ENCODE measurements at regions not wholly inside any gene's neighbourhood (a gene's known extent, or its start where the extent isn't known, plus 50 kb on each side); places are given as distances from the start of the nearest gene placed in this dataset.

DNA sequence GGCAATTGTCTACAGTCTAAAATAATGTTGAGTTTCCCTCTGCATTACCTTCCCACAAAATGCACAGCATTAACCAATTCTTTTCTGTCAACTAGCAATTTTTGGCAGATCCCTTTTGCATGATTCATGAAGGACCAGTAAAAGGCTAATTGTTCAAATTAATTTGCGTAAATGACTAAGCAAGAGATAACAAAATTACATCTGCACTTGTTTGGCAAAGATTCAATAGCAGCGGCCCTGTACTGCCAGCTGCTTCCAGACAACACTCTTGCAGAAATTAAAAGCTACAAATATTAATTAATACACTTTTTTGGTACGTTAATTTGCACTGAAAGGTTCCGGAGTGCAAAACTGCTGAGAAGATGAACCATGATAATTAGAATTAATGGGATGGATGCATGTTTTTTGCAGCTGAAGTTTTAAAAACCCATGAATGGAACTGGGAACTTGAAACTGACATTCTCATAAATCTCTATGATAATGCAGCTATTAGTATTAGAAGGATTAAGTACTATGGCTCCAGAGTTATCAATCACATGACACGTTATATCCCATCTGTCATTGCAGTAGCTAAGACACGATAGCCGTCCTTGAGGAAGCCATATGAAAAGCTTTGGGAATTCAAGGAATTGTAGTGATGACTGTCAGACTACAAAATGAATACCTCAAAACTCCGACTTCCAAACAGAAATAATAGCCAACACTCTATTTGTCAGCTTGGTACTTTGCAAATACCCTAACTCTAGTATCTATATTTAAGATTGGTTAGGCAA is 1268.3 kb upstream of the ACVR2A start:
- WGBS, 2 donors, result 80 to 81% methylated on average over 8 of the region's 8 CpGs

DNA sequence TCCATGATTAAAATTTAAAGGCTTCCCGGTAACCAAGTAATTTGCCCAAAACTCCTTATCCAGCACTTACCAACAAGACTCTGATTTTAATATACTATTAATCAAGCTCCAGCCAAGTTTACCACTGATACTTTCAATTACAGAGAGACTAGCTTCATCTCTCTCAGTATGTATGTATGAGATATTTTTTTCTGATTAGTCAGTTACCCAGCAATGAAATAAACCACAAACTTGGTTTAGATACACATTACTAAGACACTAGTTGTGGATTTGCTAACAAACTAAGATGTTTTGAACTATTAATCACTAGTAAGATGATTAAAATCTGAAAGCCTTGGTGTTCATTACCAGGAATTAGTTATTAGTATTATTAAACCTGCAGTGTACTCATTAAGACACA is 1272.2 kb upstream of the ACVR2A start:
- Histone ChIP-seq H3K27me3 (no peaks in the 10 kb centered on the region), H3K36me3 (no peaks in the 10 kb centered on the region), H3K4me1 (no peaks in the 10 kb centered on the region), H3K4me3 (no peak overlapping the region), H3K9me3 (no peaks in the 10 kb centered on the region), H3K27ac (no peak overlapping the region)
- WGBS, 2 donors, result 88 to 90% methylated on average over 1 of the region's 1 CpG
- TF ChIP-seq POLR2AphosphoS5 (IDR thresholded peaks at IDR 0.05) (no peak), POLR2A (IDR thresholded peaks at IDR 0.05) (no peak), EP300 (IDR thresholded peaks at IDR 0.05) (no peak)
- TF ChIP-seq, protein P1, sequence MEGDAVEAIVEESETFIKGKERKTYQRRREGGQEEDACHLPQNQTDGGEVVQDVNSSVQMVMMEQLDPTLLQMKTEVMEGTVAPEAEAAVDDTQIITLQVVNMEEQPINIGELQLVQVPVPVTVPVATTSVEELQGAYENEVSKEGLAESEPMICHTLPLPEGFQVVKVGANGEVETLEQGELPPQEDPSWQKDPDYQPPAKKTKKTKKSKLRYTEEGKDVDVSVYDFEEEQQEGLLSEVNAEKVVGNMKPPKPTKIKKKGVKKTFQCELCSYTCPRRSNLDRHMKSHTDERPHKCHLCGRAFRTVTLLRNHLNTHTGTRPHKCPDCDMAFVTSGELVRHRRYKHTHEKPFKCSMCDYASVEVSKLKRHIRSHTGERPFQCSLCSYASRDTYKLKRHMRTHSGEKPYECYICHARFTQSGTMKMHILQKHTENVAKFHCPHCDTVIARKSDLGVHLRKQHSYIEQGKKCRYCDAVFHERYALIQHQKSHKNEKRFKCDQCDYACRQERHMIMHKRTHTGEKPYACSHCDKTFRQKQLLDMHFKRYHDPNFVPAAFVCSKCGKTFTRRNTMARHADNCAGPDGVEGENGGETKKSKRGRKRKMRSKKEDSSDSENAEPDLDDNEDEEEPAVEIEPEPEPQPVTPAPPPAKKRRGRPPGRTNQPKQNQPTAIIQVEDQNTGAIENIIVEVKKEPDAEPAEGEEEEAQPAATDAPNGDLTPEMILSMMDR (IDR thresholded peaks at IDR 0.05), result no peak
- no peak for DNase-seq
- intact Hi-C loops (cut with DNase I), result no loop called here

More for the DNA sequence above, 1268.3 kb upstream of the ACVR2A start:
- intact Hi-C loops (cut with DNase I), result no loop called here
- no peaks in the 10 kb centered on the region for H3K9me3 ChIP-seq
- no peaks in the 10 kb centered on the region for H3K36me3 ChIP-seq
- H3K4me3 ChIP-seq, result no peak overlapping the region
- DNase-seq, result no peak
- H3K27me3 ChIP-seq, result no peaks in the 10 kb centered on the region
- H3K27ac ChIP-seq, result no peak overlapping the region
- no peaks in the 10 kb centered on the region for H3K4me1 ChIP-seq
- TF ChIP-seq POLR2AphosphoS5 (IDR thresholded peaks at IDR 0.05) (no peak), EP300 (IDR thresholded peaks at IDR 0.05) (no peak), POLR2A (IDR thresholded peaks at IDR 0.05) (no peak)
- TF ChIP-seq, protein P1 (IDR thresholded peaks at IDR 0.05), result no peak

- DNase-seq, result no peak
- Histone ChIP-seq H3K27ac (no peak overlapping the region), H3K36me3 (no peaks in the 10 kb centered on the region), H3K4me3 (no peak overlapping the region), H3K9me3 (no peaks in the 10 kb centered on the region), H3K4me1 (no peaks in the 10 kb centered on the region), H3K27me3 (no peaks in the 10 kb centered on the region)
- TF ChIP-seq, protein P1 (IDR thresholded peaks at IDR 0.05), result no peak
- TF ChIP-seq POLR2A (IDR thresholded peaks at IDR 0.05), result no peak
- TF ChIP-seq EP300 (IDR thresholded peaks at IDR 0.05), result no peak
- no peak for TF ChIP-seq POLR2AphosphoS5 (IDR thresholded peaks at IDR 0.05)
- WGBS, 2 donors, result 99% methylated on average over 1 of the region's 1 CpG
- intact Hi-C loops (cut with DNase I), result no loop called here
Observed at GRCh38 chr2:146561996-146562395, 1282.8 kb upstream of the ACVR2A start.

- H3K27me3 ChIP-seq, result no peaks in the 10 kb centered on the region
- DNase-seq, result no peak
- TF ChIP-seq POLR2AphosphoS5 (IDR thresholded peaks at IDR 0.05), result no peak
- no peak for TF ChIP-seq EP300 (IDR thresholded peaks at IDR 0.05)
- no peak for TF ChIP-seq POLR2A (IDR thresholded peaks at IDR 0.05)
- TF ChIP-seq, protein P1 (IDR thresholded peaks at IDR 0.05), result no peak
- intact Hi-C loops (cut with DNase I), result no loop called here
- 86 to 87% methylated on average over 6 of the region's 6 CpGs for WGBS, 2 donors
- H3K4me1 ChIP-seq, result no peaks in the 10 kb centered on the region
- no peak overlapping the region for H3K4me3 ChIP-seq
- no peaks in the 10 kb centered on the region for H3K9me3 ChIP-seq
- no peak overlapping the region for H3K27ac ChIP-seq
- H3K36me3 ChIP-seq, result no peaks in the 10 kb centered on the region
Observed at GRCh38 chr2:146547236-146547635, 1297.6 kb upstream of the ACVR2A start.

- 85 to 92% methylated on average over 5 of the region's 5 CpGs for WGBS, 2 donors
- H3K27ac ChIP-seq, result no peak overlapping the region
- TF ChIP-seq, protein P1 (IDR thresholded peaks at IDR 0.05), result no peak
- no peak for TF ChIP-seq POLR2AphosphoS5 (IDR thresholded peaks at IDR 0.05)
- no peak for TF ChIP-seq POLR2A (IDR thresholded peaks at IDR 0.05)
- no peak for TF ChIP-seq EP300 (IDR thresholded peaks at IDR 0.05)
- H3K4me3 ChIP-seq, result no peak overlapping the region
- intact Hi-C loops (cut with DNase I), result no loop called here
- no peak for DNase-seq
- no peaks in the 10 kb centered on the region for H3K27me3 ChIP-seq
- no peaks in the 10 kb centered on the region for H3K4me1 ChIP-seq
- H3K9me3 ChIP-seq, result no peaks in the 10 kb centered on the region
- H3K36me3 ChIP-seq, result no peaks in the 10 kb centered on the region
Observed at GRCh38 chr2:146544701-146545100, 1300.1 kb upstream of the ACVR2A start.

Data from sigmoid colon (tissue), 6 donors.